ENCODE measurements at regions not wholly inside any gene's neighbourhood (a gene's known extent, or its start where the extent isn't known, plus 50 kb on each side); places are given as distances from the start of the nearest gene placed in this dataset.

GRCh38 chr3:82392203-82392775, 630.8 kb upstream of the GBE1 start:
- TF ChIP-seq CTCF (conservative IDR thresholded peaks at IDR 0.05; ENCODE audit: low read depth in 2 of 2) (no peak), EZH2 (IDR thresholded peaks at IDR 0.05; ENCODE audit: low read depth, unreplicated experiment) (no peak), POLR2AphosphoS5 (IDR thresholded peaks at IDR 0.05; ENCODE audit: low read depth) (no peak)
